CMK (cell line): ENCODE measurements at regions not wholly inside any gene's neighbourhood (a gene's known extent, or its start where the extent isn't known, plus 50 kb on each side); places are given as distances from the start of the nearest gene placed in this dataset.

Experiments
- DNase-seq: peaks from one replicate; pipeline ENCODE4 v3.0.0-alpha.2; 2010; ENCODE audit warnings: low read depth

GRCh38 chr4:129883996-129884395 lies 788.0 kb downstream of the C4orf33 start:
- DNase-seq = no peak

GRCh38 chr4:129897111-129897510 lies 801.2 kb downstream of the C4orf33 start:
- DNase-seq = no peak

GRCh38 chr4:129899849-129900248 lies 803.9 kb downstream of the C4orf33 start:
- DNase-seq = no peak

- no peak for DNase-seq
Measured at GRCh38 chr4:129900430-129900953, 804.5 kb downstream of the C4orf33 start.

GRCh38 chr4:129901205-129901604 lies 805.3 kb downstream of the C4orf33 start:
- DNase-seq = no peak

- no peak for DNase-seq
Measured at GRCh38 chr4:129903861-129904260, 807.9 kb downstream of the C4orf33 start.

GRCh38 chr4:129905256-129905655 lies 809.3 kb downstream of the C4orf33 start:
- no peak for DNase-seq

GRCh38 chr4:129908117-129908516 lies 812.2 kb downstream of the C4orf33 start:
- DNase-seq = no peak

- DNase-seq = no peak
Measured at GRCh38 chr4:129916991-129917390, 821.0 kb downstream of the C4orf33 start.

GRCh38 chr4:129917651-129918050 lies 821.7 kb downstream of the C4orf33 start:
- DNase-seq = no peak

GRCh38 chr4:129926936-129927335 lies 831.0 kb downstream of the C4orf33 start:
- DNase-seq = no peak

- DNase-seq = no peak
Measured at GRCh38 chr4:129929052-129929451, 833.1 kb downstream of the C4orf33 start.

GRCh38 chr4:129929984-129930383 lies 834.0 kb downstream of the C4orf33 start:
- no peak for DNase-seq

GRCh38 chr4:129950217-129950616 lies 854.3 kb downstream of the C4orf33 start:
- DNase-seq = no peak

GRCh38 chr4:129966175-129966574 lies 870.2 kb downstream of the C4orf33 start:
- DNase-seq = no peak

GRCh38 chr4:129968366-129968765 lies 872.4 kb downstream of the C4orf33 start:
- no peak for DNase-seq

- DNase-seq = no peak
Measured at GRCh38 chr4:129968778-129969177, 872.8 kb downstream of the C4orf33 start.

- DNase-seq = no peak
Measured at GRCh38 chr4:129970801-129971200, 874.8 kb downstream of the C4orf33 start.

GRCh38 chr4:129971419-129971818 lies 875.5 kb downstream of the C4orf33 start:
- no peak for DNase-seq

- DNase-seq = no peak
Measured at GRCh38 chr4:129972257-129972656, 876.3 kb downstream of the C4orf33 start.

GRCh38 chr4:129974730-129975129 lies 878.8 kb downstream of the C4orf33 start:
- no peak for DNase-seq

GRCh38 chr4:129978315-129978714 lies 882.4 kb downstream of the C4orf33 start:
- DNase-seq = no peak

GRCh38 chr4:129988957-129989356 lies 893.0 kb downstream of the C4orf33 start:
- DNase-seq = no peak

GRCh38 chr4:129994715-129995114 lies 898.8 kb downstream of the C4orf33 start:
- no peak for DNase-seq
